LoVo (cell line): ENCODE measurements at regions not wholly inside any gene's neighbourhood (a gene's known extent, or its start where the extent isn't known, plus 50 kb on each side); places are given as distances from the start of the nearest gene placed in this dataset.

ENCODE experiments used
- DNase-seq: peaks from one replicate; pipeline ENCODE4 v3.0.0-alpha.2; 2016; ENCODE audit warnings: low spot score

DNA sequence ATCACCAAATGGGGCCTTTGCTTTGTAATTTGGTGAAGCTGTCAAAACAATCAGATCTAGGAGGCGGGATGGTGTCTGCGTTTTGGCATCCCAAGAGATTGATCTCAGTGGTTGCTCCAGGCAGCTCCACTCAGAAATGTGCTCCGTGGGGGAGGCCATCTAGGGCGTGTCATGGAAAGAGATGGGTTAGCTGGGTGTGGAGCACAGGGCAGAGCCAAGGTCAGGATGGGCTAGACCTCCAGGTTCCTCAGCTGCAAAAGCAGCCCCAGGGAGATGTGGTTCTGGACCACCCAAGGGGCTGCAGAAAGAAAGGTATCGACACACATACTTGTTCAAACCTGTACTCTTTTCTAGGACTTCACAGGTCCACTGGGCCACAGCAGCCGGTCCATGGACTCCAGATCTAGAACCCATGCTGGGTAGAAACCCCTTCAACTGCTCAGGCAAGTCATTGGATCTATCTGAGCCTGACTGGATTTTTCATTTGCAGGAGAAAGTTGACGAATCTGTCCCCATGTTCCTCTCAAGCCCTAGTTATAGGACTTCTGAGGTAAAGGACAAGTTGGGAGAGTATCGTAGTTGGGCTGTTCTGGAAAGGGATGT is 270.2 kb upstream of the RPL38 start:
- no peak for DNase-seq

DNA sequence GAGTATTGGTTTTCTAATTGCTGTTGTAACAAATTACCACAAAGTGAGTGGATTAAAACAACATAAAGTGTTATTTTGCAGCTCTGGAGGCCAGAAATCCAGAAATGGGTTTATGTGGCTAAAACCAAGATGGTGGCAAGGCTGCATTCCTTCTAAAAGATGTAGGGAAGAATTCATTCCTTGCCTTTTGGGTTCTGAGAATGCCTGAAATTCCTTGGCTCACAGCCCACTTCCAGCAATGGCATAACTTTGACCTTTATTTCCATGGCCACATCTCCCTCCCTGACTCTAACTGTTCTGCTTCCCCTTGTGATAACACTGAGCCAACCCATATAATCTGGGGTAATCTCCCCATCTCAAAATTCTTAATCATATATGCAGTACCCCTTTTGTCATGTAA is 269.6 kb upstream of the RPL38 start:
- DNase-seq, result no peak

DNA sequence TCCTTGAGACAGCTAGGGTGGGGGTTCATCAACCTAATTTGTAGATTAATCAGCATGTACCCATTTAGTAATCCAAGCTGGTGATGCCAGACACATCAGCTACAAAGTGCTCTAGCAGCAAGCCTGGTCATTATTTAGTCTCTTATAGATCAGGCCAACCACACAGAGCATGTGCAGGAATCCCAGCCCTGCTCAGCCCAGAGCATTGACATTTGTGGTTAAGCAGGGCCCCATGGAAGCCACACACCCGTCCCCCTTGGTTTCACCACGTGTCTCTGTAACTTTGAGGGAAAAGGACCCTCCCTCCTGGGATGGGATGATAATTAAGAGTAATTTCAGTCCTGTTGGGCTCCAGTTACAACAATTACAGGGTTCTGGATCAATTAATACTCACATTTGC is 268.8 kb upstream of the RPL38 start:
- DNase-seq, result no peak

DNA sequence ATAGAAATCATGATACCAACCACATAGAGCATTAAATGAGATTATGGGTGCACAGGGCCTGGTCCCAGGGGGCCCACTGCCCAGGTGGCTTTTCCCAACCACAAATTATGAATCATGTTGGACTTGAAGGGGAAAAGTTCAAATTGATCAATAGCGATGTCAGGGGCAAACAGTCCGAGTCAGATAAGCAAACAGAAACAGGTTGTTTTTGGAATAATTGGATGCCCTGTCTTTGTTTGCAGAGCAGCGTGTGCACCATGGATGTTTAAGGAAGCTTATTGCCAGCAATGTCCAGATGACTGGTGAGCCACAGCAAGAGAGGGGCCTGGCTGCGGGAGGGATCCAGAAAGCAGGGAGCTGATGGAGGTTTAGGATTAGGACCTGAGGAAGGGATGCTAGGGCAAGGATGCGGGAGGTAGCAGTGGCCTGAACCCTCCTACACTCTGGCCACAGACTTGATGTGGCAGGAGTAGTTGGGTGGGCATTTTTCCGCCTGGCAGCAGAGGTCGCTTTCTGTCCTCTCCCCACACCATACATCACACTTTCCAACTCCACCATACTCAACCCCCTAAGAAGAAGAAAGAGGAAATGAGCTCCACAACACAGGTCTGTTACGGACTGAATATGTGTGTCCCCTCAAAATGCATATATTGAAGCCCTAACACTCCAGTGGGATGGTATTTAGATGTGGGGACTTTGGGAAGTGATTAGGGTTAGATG is 266.4 kb upstream of the RPL38 start:
- no peak for DNase-seq

DNA sequence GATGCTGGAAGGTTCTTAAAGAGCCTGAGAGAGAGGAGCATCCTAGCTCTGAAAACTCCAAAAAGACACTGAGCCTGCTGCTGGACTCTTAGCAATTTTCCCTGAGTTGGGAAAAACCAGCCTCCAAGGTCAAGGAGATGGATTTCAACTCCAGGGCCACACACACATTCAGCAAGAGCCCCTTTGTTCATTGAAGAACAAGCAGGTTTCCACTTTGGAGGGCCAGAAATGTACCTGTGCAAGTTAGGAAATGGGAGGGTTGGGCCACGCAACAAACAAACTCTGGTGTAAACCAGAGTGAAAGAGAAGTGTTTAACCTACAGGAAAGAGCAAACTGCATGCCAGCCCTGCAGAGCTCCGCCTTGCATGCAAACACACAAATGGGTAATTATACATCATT is 264.8 kb upstream of the RPL38 start:
- DNase-seq, result no peak

DNA sequence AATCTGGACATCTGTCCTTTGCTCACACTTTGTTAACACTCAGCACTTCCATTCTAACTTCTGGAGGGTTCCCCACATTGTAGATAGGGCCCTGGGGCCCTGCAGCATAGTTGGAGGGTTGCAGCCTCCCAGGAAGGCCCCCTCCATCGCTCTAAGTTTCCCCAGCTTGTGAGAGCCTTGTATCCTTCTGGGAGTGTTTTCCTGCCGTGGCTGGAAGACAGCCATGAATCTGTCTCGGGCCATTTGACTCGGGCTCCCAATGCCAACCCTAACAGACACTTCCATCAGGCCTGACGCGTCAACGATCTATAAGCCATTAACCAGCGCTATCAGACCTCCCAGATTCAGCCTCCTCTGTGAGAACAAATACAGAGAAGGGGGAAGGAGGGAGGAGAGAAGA is 263.7 kb upstream of the RPL38 start:
- no peak for DNase-seq

DNA sequence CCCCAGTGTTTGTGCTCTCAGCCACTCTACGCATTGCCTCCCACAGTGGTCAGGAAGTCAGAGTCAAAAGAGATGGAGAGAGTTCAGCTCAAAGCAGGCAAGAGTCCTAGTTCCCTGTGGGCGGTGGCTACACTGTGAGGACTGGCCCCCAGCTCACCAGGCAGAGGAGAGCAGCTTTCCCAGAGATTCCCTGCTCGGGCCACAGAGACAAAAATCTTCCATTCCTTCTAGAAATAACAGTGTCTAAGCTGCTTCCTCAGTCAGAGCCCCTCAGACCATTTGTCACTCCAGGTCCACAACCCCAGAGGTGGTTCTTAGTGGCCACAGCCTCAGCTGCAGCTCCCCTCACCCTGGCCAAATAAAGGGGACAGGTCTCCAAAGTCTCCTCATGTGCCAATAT is 263.0 kb upstream of the RPL38 start:
- DNase-seq, result no peak

DNA sequence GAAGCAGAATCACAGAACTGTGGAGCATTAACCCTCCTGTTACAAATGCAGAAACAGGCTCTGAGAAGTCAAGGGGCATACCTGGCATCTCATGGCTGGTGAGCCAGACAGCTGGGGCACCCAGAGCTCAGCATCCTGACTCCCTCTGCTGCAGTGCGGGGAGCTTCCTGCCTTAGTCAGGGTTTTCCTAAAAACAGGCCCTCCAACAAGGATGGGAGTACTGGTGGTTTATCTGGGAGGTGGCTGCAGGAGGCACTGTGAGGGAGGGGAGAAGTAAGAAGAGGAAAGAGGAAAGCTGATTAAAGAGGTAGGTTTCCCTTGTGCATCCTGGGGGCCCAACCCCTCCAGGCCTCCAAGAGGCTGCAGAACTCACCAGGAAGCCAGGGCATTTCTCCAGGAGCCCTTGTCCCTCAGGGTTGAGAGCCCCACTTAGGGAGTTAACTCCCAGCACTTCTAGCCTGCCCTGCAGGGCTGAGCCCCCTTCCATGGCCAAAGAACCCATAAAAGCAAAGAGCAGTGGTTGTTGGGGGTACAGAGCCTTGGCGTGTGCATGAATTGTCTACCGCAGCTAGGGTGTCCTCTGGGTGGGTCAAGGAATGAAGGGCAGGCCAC is 261.5 kb upstream of the RPL38 start:
- no peak for DNase-seq

DNA sequence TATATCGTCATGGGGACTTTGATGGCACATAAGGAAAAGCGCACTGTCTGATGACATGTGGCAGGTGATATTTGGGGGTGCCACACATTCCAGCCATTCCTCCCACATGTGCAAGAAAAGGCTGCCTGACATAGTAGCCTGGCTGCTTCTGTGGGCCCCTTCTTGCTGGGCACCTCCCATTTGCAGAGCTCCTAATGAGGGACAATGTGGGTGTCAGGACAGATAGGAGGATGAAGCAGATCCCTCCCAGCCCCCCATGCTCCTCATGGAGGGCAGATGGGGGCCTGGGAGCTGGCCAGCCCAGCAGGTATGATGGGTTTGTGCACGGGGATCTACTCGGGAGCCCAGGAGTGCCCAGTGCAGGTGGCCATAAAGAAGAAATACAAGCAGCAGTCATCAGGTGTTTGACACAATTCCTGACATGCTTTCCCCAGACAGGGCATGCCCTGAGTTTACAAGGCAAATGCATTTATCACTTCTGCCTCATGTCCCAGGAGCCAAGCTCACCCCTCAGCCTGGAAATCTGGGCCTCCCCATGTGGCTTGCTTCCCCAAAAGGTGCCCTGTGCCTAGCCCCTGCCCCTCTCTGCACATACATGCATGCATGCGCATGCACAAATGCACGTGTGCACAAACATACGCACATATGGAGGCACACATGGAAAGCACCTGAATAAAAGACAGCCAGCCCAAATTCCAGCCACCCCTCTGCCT is 260.6 kb upstream of the RPL38 start:
- DNase-seq, result no peak

DNA sequence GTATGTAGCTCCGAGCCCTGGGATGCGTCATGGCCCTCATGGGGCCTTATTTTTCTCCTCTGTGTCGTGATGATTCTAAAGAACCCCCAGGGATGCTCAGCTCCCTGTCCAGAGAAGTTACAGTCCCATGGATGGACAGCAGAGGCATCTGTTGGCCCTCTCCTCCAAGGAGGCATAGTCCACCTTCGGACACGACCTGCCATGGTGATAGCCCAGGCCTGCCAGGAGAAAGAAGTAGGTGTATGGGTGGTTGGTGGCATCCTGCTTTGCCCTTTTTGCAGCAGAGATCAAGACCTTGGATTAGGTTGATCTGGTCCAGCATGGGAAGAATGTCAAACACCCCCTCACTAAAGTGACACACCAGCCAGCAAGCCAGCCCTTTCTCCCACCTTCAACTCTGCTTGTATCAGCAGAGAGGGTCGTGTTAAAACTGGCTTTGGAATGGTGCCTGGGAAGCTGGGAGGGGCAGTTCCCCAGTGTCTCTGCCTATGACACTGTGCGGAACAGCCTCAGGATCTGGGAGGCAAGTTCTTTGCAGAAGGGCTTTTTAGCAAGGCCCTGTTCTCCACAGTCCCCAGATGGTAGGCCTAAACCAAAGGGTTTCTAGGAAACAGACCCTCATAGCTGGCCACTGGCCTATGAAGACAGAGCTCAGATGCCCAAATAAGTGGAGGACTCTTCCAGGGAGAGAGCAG is 259.9 kb upstream of the RPL38 start:
- DNase-seq, result no peak

DNA sequence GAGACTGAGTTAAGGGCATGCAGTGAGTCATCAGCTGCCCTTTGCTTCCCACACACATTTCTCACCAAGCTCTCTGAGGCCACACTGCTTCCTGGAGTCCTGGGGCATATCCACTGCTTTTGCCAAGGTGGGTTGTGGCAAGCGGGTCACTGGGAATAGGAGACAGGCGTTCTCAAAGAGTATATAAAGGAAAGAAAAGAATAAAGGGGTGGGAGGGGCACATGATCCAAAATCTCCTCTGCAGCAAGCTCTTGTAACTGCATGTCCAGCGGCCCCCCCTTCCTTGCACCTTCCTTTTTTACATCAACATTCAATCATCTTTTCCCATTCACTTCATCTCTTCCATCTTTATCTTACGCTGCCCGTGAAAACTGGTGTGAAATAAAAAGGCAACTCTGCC is 259.1 kb upstream of the RPL38 start:
- no peak for DNase-seq

DNA sequence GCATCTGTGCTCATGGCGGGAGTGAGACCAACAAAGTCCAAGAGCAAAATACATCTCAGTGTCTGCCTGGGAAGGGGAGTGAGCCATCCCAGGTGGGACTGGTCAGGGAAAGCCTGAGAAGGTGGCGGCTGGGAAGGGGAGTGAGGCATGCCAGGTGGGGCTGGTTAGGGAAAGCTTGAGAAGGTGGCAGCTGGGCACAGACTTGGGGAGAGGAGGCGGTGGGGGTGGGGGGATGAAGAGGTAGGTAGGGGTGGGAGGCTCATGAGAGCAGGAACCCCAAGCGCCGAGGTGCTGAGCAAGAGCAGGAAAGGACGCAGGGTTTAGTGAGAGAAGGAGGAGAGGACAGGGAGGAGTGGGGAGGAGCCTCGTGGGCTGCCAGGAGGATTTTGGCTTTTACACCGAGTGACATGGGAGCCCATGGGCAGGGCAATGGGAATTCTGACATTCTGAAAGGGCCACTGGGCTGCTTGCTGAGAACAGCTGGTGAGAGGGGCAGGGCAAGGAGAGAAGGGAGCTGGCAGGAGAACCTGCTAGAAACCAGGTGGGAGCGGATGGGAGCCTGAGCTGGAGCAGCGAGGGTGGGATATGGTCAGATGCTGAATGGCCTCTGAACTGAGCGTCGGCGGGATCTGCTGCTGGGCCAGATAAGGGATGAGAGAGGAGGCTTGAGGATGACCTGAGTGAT is 256.1 kb upstream of the RPL38 start:
- DNase-seq, result no peak

DNA sequence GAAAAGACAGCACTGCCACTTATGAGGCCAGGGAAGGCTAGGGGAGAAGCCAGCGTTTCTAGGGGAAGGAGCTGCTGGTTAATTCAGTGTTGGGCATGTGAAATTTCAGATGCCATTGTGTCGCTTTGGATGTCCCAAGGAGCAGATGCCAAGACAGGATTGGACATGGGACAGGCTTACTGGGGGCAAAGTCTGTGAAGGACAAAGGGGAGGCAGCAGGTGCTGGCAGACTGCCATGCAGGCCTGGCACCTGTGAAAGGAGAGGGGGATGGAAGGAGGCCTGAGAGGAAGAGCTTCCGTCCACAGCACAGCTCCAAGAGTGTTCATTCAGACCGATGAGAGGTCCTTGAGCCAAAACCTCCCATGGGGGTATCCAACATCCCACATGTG is 255.5 kb upstream of the RPL38 start:
- DNase-seq, result no peak

DNA sequence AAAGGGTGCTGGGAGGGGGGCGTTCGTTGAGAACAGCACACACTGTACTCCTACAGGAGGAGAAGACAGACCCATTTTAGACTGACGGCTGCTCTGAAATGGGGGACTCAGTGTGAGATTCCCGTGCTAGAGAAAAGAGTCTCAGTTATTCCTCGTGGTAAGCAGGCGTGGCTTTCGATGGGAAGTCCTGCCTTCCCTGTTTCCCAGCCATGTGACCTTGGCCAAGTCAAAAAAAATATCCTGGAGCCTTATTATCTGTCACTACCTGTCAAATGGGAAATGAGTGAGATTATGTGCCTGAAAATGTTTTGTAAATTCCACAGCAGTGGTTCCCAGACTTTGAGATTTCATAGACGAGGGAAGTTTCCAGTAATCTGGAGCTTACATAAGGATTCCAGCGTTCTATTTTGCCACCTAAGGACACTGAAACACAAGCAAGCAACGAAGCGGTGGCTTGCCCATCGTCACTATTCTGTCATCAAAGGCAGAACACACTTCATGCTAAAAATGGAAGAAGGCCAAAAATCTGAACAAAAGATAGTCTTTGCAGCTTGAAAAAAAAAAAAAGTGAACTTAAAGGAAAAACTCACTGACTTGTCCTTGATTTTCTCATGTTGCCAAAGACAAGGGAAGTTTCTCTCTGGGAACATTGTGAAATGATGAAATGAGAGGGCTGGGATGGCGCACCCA is 253.4 kb upstream of the RPL38 start:
- DNase-seq, result no peak

DNA sequence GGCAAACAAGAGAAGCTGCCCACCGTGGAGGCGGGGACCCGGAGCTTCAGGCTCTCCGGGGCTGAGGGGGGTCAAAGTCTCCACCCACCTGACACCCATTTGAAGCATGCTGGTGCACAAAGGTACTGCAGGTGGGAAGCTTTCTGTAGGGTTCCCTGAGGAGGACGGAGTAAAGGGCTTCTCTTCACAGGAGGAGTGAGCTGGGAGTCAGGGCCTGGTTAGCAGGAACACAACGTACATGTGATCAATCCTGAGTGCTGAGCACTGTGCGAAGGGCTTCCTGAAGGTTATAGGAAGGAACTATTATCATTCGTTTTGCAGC is 252.9 kb upstream of the RPL38 start:
- DNase-seq, result no peak

DNA sequence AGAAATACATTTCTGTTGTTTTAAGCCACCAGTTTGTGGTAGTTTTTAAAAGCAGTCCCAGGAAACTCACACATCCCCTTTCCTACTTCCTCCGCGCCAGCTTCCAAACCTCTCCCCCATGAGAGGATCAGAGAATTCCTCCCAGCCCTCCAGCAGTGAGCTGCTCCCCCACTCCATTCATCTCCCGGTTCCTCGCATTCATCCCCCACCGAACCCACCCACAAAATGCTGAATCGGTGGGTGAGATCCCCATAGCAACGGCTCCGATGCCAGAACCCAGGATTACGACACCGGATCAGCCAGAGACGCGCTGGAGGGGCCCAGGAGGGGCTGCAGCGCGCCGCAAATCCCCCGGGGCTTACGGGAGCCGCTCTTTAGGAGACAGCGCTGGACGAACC is 251.4 kb upstream of the RPL38 start:
- DNase-seq, result no peak

DNA sequence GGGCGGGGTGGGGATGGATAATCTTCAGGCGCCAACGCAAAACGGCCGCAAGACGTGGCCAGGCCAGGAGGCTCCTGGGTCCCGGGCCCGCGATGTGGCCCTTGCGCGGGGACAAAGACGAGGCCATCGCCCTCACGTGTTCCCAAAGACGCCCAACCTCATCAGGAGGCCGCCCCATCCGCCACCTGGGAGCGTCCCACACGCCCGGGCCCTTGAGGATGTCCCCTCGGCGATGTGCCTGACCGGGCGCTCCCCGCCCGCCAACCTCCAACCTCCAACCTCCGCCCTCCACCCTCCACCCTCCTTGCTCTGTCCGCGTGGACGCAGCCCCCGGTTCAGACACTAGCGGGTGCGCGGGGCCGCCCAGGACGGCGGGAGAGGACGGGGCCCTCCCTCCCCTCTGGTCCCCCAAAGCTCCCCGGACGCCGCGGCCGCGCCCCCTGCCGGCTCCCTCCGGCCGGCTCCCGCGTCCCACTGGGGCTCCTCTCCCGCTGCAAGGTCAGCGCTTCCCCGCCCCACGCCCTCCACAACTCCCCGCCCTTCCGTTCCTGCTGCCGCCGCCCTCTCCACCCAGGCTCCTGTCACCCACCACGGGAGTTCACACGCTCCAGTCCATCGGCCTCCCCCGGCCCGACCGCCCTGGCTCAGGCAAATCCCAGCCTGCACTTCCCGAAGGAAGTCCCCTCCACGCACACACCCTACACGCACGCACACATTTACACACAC is 250.8 kb upstream of the RPL38 start:
- DNase-seq, result no peak

DNA sequence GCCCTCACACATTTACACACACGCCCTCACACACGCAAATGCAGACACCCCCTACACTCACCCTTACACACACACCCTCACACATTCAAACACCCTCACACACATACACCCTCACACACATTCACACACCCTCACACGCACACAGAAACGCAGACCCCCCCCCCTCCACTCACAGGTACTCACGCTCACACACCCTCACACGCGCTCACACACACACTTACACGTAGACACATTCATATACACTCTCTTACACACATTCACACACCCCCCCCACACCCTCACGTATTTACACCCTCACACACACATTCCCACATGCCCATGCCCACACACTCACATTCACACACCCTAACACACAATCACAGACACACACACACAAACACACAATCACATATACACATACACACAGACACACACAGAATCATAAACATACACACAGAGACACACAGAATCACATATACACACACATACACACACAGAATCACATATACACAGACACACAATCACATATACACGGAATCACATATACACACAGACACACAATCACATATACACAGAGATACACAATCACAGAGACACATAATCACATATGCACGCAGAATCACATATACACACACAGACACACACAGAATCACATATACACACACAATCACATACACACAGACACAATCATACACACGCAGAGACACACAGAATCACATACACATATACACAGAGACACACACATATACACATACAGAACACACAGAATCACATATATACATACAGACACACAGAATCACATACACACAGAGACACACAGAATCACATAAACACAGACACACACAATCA is 250.1 kb upstream of the RPL38 start:
- no peak for DNase-seq

DNA sequence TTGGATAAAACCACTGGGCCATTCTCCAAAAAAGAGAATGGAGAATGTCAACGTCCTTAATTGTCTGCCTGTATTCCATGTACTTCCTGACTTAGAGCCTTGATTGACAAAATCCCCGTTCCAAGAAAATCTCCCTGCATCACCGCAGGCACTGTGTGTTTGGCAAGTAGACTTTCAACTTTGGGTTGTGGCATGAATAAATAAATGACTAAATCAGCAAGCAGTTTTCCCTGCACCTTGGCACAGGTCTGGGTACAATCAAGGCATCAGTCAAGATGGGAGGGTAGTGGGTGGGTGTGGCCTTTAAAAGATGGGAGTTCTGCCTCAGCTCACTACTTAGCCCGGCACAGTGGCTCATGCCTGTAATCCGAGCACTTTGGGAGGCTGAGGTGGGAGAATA is 248.5 kb upstream of the RPL38 start:
- no peak for DNase-seq

DNA sequence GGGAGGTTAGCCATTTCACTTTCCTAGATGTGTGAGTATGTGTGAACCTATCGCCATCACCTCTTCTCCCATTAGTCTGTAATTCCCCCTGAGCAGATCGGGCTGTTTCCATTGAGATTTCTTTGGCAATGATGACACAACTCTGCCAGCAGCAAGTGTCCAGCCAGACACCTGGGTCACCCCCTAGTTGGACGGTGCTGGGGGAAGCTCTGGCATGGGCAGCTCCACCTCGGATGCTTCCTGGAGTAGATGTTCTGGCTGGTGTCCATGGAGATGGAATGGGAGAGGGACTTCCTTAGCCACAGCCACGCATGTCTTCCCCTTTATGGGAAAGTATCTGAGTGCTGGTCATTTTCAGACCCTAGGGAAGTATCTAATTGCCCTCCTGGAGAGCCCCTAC is 247.9 kb upstream of the RPL38 start:
- DNase-seq, result no peak
